ENCODE measurements at regions not wholly inside any gene's neighbourhood (a gene's known extent, or its start where the extent isn't known, plus 50 kb on each side); places are given as distances from the start of the nearest gene placed in this dataset.

DNA sequence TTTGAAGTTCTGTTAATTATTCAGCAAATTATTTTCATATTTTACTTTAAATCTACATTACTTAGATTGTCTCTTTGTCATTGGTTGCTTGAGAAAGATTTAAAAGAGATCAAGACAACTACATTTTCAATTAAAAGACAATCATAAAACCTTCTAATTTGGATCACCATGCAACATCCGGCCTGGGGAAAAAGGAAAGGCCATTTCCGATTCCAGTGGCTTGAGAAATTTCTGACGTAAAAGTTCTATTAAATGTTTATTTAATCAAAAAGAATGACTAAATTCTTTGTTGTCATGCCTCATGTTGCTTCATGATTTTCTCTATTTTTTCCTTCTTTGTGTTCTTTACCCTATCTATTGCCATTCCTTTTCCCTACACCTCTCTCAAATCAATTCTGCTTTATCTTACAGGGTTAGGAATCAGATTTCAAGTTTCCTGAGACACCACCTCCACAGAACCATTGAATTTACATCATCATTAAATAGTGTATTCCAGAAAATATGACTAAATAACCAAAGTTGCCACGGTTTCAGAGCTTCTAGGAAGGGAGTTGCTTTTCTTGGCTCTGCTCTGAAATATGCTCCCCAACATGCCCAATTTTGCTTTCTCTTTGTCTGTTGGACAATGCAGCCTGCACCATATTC is 124.6 kb upstream of the ACSL4 start:
- no peak for DNase-seq
- H3K27ac Mint-ChIP-seq (ENCODE audit: unreplicated experiment): no peak overlapping the region
- no peak overlapping the region for H3K4me3 Mint-ChIP-seq (ENCODE audit: unreplicated experiment)
- no peaks in the 10 kb centered on the region for H3K27me3 Mint-ChIP-seq (ENCODE audit: unreplicated experiment)
- TF ChIP-seq, protein P1, sequence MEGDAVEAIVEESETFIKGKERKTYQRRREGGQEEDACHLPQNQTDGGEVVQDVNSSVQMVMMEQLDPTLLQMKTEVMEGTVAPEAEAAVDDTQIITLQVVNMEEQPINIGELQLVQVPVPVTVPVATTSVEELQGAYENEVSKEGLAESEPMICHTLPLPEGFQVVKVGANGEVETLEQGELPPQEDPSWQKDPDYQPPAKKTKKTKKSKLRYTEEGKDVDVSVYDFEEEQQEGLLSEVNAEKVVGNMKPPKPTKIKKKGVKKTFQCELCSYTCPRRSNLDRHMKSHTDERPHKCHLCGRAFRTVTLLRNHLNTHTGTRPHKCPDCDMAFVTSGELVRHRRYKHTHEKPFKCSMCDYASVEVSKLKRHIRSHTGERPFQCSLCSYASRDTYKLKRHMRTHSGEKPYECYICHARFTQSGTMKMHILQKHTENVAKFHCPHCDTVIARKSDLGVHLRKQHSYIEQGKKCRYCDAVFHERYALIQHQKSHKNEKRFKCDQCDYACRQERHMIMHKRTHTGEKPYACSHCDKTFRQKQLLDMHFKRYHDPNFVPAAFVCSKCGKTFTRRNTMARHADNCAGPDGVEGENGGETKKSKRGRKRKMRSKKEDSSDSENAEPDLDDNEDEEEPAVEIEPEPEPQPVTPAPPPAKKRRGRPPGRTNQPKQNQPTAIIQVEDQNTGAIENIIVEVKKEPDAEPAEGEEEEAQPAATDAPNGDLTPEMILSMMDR (IDR thresholded peaks at IDR 0.05; ENCODE audit: partially characterized antibody, unreplicated experiment): no peak
- no peaks in the 10 kb centered on the region for H3K4me1 Mint-ChIP-seq (ENCODE audit: low read depth, unreplicated experiment)
- H3K9me3 Mint-ChIP-seq (ENCODE audit: unreplicated experiment): peaks cover 1% of the 10 kb centered on the region
- peaks cover 5% of the 10 kb centered on the region for H3K36me3 Mint-ChIP-seq (ENCODE audit: unreplicated experiment)

DNA sequence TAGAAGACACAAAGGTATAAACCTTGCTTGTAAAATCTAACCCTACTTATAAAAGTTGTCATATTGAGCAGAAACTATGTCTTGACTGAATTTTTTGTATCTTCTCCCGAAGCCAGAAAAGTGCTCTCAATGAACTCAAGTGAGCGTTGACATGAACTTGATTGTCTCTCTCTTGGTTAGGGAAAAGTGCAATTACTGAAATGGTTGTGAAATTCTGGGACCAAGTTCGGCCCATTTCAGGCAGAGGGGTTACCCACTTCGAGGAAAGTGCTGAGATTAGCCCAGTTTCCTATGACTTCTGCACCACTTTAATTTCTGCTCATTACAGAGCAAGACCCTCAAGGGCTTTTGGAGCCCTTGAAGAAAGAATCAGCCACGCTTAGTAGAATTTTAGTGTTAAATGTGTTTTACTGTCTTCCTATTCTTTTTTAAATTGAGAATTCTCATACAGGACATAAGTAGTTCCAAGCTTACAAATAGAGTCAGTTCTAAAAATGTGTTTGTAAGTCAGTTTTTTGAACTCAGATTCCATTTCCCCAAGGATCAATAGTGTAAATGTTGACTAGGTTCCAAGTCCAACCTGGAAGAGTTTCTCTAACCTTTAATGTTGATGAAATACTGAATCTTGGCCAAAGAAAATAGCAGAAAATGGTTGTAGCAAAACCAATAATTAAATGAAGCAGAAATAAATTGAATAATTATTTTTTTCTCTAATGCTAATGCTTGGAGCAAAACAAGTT is 125.7 kb upstream of the ACSL4 start:
- H3K4me3 Mint-ChIP-seq (ENCODE audit: unreplicated experiment): no peak overlapping the region
- no peaks in the 10 kb centered on the region for H3K4me1 Mint-ChIP-seq (ENCODE audit: low read depth, unreplicated experiment)
- TF ChIP-seq, protein P1 (IDR thresholded peaks at IDR 0.05; ENCODE audit: partially characterized antibody, unreplicated experiment): no peak
- H3K27me3 Mint-ChIP-seq (ENCODE audit: unreplicated experiment): no peaks in the 10 kb centered on the region
- H3K27ac Mint-ChIP-seq (ENCODE audit: unreplicated experiment): no peak overlapping the region
- peaks cover 1% of the 10 kb centered on the region for H3K9me3 Mint-ChIP-seq (ENCODE audit: unreplicated experiment)
- no peak for DNase-seq
- peaks cover 5% of the 10 kb centered on the region for H3K36me3 Mint-ChIP-seq (ENCODE audit: unreplicated experiment)

DNA sequence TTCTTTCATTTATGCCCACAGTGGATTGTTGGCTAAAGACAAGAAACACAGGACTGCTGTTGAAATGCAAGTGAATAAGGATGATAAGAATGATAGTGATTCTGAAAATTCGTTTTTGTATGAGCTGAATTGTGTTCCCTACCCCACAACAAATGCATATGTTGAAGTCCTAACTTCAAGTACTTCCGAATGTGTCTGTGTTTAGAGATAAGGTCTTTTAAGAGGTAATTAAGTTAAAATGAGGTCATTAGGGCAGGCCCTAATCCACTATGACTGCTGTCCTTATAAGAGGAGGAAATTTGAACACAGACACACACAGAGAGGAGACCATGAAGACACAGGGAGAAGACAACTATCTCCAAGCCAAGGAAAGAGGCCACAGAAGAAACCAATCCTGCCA is 126.6 kb upstream of the ACSL4 start:
- H3K9me3 Mint-ChIP-seq (ENCODE audit: unreplicated experiment): no peaks in the 10 kb centered on the region
- H3K4me1 Mint-ChIP-seq (ENCODE audit: low read depth, unreplicated experiment): no peaks in the 10 kb centered on the region
- H3K4me3 Mint-ChIP-seq (ENCODE audit: unreplicated experiment): no peak overlapping the region
- no peaks in the 10 kb centered on the region for H3K36me3 Mint-ChIP-seq (ENCODE audit: unreplicated experiment)
- DNase-seq: no peak
- TF ChIP-seq, protein P1 (IDR thresholded peaks at IDR 0.05; ENCODE audit: partially characterized antibody, unreplicated experiment): no peak
- no peaks in the 10 kb centered on the region for H3K27me3 Mint-ChIP-seq (ENCODE audit: unreplicated experiment)
- no peak overlapping the region for H3K27ac Mint-ChIP-seq (ENCODE audit: unreplicated experiment)

DNA sequence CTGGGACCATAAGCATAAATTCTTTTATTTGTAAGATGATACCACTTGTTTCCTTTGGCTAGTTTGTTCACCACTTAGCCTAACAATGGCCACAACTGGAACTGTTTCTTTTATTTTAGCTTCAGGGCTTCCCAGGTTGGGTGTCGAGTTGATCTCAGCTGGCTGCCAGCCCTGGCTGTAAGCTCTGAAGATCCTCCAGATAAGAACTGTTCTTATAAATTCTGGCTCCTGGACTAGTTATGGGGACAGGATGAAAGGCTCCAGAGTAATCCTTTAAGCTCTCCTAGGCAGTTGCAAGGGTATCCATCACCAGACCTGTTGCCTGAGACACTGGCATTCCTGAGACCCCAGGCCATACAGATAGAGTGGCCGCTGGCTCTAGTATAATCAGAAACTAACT is 129.4 kb upstream of the ACSL4 start:
- no peaks in the 10 kb centered on the region for H3K27me3 Mint-ChIP-seq (ENCODE audit: unreplicated experiment)
- no peak overlapping the region for H3K4me3 Mint-ChIP-seq (ENCODE audit: unreplicated experiment)
- no peak for DNase-seq
- no peak overlapping the region for H3K27ac Mint-ChIP-seq (ENCODE audit: unreplicated experiment)
- TF ChIP-seq, protein P1 (IDR thresholded peaks at IDR 0.05; ENCODE audit: partially characterized antibody, unreplicated experiment): no peak
- no peaks in the 10 kb centered on the region for H3K4me1 Mint-ChIP-seq (ENCODE audit: low read depth, unreplicated experiment)
- no peaks in the 10 kb centered on the region for H3K36me3 Mint-ChIP-seq (ENCODE audit: unreplicated experiment)
- H3K9me3 Mint-ChIP-seq (ENCODE audit: unreplicated experiment): no peaks in the 10 kb centered on the region

DNA sequence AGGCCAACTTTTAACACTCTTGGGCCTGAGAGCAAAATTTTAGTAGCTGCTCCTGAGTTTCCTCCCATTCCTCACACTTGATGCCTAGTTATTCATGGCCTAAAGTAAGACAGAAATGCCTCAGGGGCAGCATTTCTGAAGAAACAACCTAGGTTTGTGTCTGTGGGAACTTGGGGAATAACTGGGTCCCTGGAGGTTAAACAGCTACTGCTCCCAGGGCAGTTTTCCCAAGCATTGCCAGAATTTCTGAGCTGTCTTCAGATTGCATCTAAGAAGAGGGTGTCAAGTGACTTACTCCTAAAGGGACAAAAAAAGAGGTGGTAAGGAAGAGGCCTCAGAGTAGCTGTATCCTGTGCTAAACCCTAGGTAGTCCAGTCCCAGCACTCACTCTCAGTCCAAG is 130.8 kb upstream of the ACSL4 start:
- no peak overlapping the region for H3K4me3 Mint-ChIP-seq (ENCODE audit: unreplicated experiment)
- H3K4me1 Mint-ChIP-seq (ENCODE audit: low read depth, unreplicated experiment): no peaks in the 10 kb centered on the region
- no peak for DNase-seq
- H3K27ac Mint-ChIP-seq (ENCODE audit: unreplicated experiment): no peak overlapping the region
- TF ChIP-seq, protein P1 (IDR thresholded peaks at IDR 0.05; ENCODE audit: partially characterized antibody, unreplicated experiment): no peak
- no peaks in the 10 kb centered on the region for H3K9me3 Mint-ChIP-seq (ENCODE audit: unreplicated experiment)
- H3K27me3 Mint-ChIP-seq (ENCODE audit: unreplicated experiment): no peaks in the 10 kb centered on the region
- H3K36me3 Mint-ChIP-seq (ENCODE audit: unreplicated experiment): no peaks in the 10 kb centered on the region

Data from glutamatergic neuron (in vitro differentiated cells).